ENCODE measurements at regions not wholly inside any gene's neighbourhood (a gene's known extent, or its start where the extent isn't known, plus 50 kb on each side); places are given as distances from the start of the nearest gene placed in this dataset.

DNA sequence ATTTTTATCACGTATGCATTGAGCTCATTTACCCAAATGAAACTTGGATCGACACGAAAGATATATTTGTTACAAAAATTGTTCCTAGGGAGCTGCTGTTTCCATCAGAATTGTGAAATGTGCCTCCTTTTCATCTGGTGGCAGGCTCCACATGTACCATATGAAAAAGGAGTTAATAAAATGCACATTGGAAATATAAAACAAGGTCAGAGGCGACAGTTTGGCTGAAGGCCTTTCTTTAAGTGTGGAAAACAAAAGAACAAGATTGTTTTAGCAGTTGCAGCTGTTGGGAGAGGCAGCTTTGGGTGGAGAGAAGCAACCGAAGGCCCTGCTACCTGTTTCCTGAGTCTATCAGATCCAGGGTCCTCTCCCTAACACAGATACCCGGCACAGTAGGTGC, 334.5 kb upstream of the NT5E start:
- no peak overlapping the region for H3K9ac ChIP-seq (ENCODE audit: low read length)
- no peak for DNase-seq
- no peaks in the 10 kb centered on the region for H3K4me1 ChIP-seq (ENCODE audit: control insufficient read depth, insufficient read depth, low read depth, low read length)
- H4K91ac ChIP-seq (ENCODE audit: low read length) = no peak overlapping the region
- H3K79me1 ChIP-seq (replicated peaks; ENCODE audit: low read length, poor library complexity, severe bottlenecking) = no peaks in the 10 kb centered on the region
- H2BK120ac ChIP-seq (ENCODE audit: low read depth, low read length) = no peak overlapping the region
- no peak overlapping the region for H2BK12ac ChIP-seq (ENCODE audit: low read length in 2 of 2)
- H2AFZ ChIP-seq (ENCODE audit: low read depth, low read length) = no peak overlapping the region
- no peaks in the 10 kb centered on the region for H3K36me3 ChIP-seq (ENCODE audit: control insufficient read depth in 1 of 2, insufficient read depth in 2 of 2, low read depth in 1 of 2, low read length in 2 of 2)
- no peak overlapping the region for H3K4me2 ChIP-seq (ENCODE audit: low read length, poor library complexity, severe bottlenecking)
- no peak overlapping the region for H3K4me3 ChIP-seq (ENCODE audit: insufficient read depth in 1 of 2, low read depth in 1 of 2, low read length in 2 of 2)
- no peak overlapping the region for H2BK5ac ChIP-seq (ENCODE audit: low read depth, low read length, poor library complexity, severe bottlenecking)
- H3K14ac ChIP-seq (ENCODE audit: low read length in 2 of 2) = no peak overlapping the region
- WGBS = 87% methylated on average over 5 of the region's 6 CpGs
- no peak overlapping the region for H2BK15ac ChIP-seq (ENCODE audit: low read depth, poor library complexity, severe bottlenecking)
- no peak overlapping the region for H2AK5ac ChIP-seq (ENCODE audit: low read length, severe bottlenecking)
- H3K4ac ChIP-seq (ENCODE audit: low read depth in 1 of 2, low read length in 2 of 2) = no peak overlapping the region
- no peak overlapping the region for H3K27ac ChIP-seq (ENCODE audit: low read length, poor library complexity, severe bottlenecking)
- H3K9me3 ChIP-seq (ENCODE audit: control insufficient read depth, low read length) = no peaks in the 10 kb centered on the region
- no peaks in the 10 kb centered on the region for H3K27me3 ChIP-seq (ENCODE audit: control insufficient read depth in 1 of 2, insufficient read depth in 1 of 2, low read length in 2 of 2)
- no peak overlapping the region for H3K18ac ChIP-seq (ENCODE audit: low read depth in 1 of 2, low read length in 2 of 2)
- H3K23ac ChIP-seq (ENCODE audit: low read length in 2 of 2) = no peak overlapping the region
- H4K8ac ChIP-seq (ENCODE audit: low read length) = no peak overlapping the region

DNA sequence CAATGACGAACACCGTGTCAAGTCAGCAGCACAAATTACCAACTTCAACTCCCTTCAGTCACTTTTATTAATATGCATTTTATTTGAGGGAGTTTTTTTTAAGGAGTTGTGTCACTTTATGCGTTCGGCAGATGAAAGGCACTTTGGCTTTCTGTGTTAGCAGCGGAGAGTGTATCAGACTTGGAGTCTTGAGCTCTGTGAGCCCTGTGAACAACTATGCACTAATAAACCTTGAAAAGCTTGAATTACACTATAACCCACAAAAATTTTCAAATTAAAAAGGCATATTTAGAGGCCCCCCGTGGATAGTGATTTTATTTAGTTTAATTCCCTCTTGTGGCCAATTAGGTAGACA, 335.3 kb upstream of the NT5E start:
- H4K91ac ChIP-seq (ENCODE audit: low read length) = no peak overlapping the region
- peak overlapping the region in 1 of 2 experiments; percentile 77 for H3K4me3 ChIP-seq (ENCODE audit: insufficient read depth in 1 of 2, low read depth in 1 of 2, low read length in 2 of 2)
- no peaks in the 10 kb centered on the region for H3K9me3 ChIP-seq (ENCODE audit: control insufficient read depth, low read length)
- H3K18ac ChIP-seq (ENCODE audit: low read depth in 1 of 2, low read length in 2 of 2) = no peak overlapping the region
- H3K36me3 ChIP-seq (ENCODE audit: control insufficient read depth in 1 of 2, insufficient read depth in 2 of 2, low read depth in 1 of 2, low read length in 2 of 2) = no peaks in the 10 kb centered on the region
- no peak overlapping the region for H3K27ac ChIP-seq (ENCODE audit: low read length, poor library complexity, severe bottlenecking)
- no peak overlapping the region for H4K8ac ChIP-seq (ENCODE audit: low read length)
- H3K9ac ChIP-seq (ENCODE audit: low read length) = peak overlapping the region; percentile 72
- H2BK120ac ChIP-seq (ENCODE audit: low read depth, low read length) = no peak overlapping the region
- WGBS = 100% methylated on average over 3 of the region's 6 CpGs
- no peaks in the 10 kb centered on the region for H3K79me1 ChIP-seq (replicated peaks; ENCODE audit: low read length, poor library complexity, severe bottlenecking)
- H2AFZ ChIP-seq (ENCODE audit: low read depth, low read length) = no peak overlapping the region
- no peak overlapping the region for H3K23ac ChIP-seq (ENCODE audit: low read length in 2 of 2)
- DNase-seq = no peak
- no peak overlapping the region for H3K4ac ChIP-seq (ENCODE audit: low read depth in 1 of 2, low read length in 2 of 2)
- no peak overlapping the region for H2BK5ac ChIP-seq (ENCODE audit: low read depth, low read length, poor library complexity, severe bottlenecking)
- H3K27me3 ChIP-seq (ENCODE audit: control insufficient read depth in 1 of 2, insufficient read depth in 1 of 2, low read length in 2 of 2) = no peaks in the 10 kb centered on the region
- no peaks in the 10 kb centered on the region for H3K4me1 ChIP-seq (ENCODE audit: control insufficient read depth, insufficient read depth, low read depth, low read length)
- no peak overlapping the region for H2AK5ac ChIP-seq (ENCODE audit: low read length, severe bottlenecking)
- no peak overlapping the region for H2BK12ac ChIP-seq (ENCODE audit: low read length in 2 of 2)
- H3K4me2 ChIP-seq (ENCODE audit: low read length, poor library complexity, severe bottlenecking) = no peak overlapping the region
- no peak overlapping the region for H3K14ac ChIP-seq (ENCODE audit: low read length in 2 of 2)
- H2BK15ac ChIP-seq (ENCODE audit: low read depth, poor library complexity, severe bottlenecking) = no peak overlapping the region

DNA sequence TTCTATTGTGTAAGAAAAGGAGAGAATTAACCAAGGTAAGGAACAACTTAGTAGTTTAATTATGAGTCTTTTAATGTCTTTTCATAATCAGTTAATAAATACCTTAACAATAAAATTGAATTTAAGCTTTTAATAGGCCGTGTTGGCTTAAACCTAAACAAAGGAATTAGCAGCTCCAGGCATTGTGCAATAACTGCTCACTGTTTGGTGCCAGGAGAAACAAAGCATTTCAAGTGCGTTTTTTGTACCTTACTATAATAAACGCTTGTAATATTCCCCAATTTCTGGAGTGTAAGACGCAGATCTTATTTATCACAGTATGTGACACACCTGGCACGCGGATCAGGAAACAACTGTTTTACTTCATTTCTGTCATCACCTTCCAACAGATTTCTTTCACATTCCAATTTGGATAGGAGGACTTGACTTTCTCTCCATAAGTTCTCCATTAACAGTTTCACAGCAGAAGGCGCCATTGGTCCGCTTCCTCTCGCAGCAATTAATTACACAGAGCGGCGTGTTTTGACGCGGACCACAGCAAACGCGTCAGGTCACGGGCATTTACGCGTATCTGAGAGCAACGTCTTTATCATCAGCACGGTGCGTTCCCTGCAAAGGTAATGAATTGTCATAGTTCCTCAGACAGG, 335.8 kb upstream of the NT5E start:
- no peak for DNase-seq
- Histone ChIP-seq H3K4me2 (ENCODE audit: low read length, poor library complexity, severe bottlenecking) (no peak overlapping the region), H3K23ac (ENCODE audit: low read length in 2 of 2) (no peak overlapping the region), H3K27me3 (ENCODE audit: control insufficient read depth in 1 of 2, insufficient read depth in 1 of 2, low read length in 2 of 2) (no peaks in the 10 kb centered on the region), H4K8ac (ENCODE audit: low read length) (no peak overlapping the region), H3K27ac (ENCODE audit: low read length, poor library complexity, severe bottlenecking) (no peak overlapping the region), H3K79me1 (replicated peaks; ENCODE audit: low read length, poor library complexity, severe bottlenecking) (no peaks in the 10 kb centered on the region), H2BK120ac (ENCODE audit: low read depth, low read length) (no peak overlapping the region), H2AFZ (ENCODE audit: low read depth, low read length) (no peak overlapping the region), H4K91ac (ENCODE audit: low read length) (no peak overlapping the region), H2AK5ac (ENCODE audit: low read length, severe bottlenecking) (no peak overlapping the region), H3K9ac (ENCODE audit: low read length) (peak overlapping the region; percentile 72), H3K4ac (ENCODE audit: low read depth in 1 of 2, low read length in 2 of 2) (no peak overlapping the region), H3K9me3 (ENCODE audit: control insufficient read depth, low read length) (no peaks in the 10 kb centered on the region), H3K4me1 (ENCODE audit: control insufficient read depth, insufficient read depth, low read depth, low read length) (no peaks in the 10 kb centered on the region), H3K14ac (ENCODE audit: low read length in 2 of 2) (no peak overlapping the region), H3K4me3 (ENCODE audit: insufficient read depth in 1 of 2, low read depth in 1 of 2, low read length in 2 of 2) (peak overlapping the region in 1 of 2 experiments; percentile 77), H2BK5ac (ENCODE audit: low read depth, low read length, poor library complexity, severe bottlenecking) (no peak overlapping the region), H2BK12ac (ENCODE audit: low read length in 2 of 2) (no peak overlapping the region), H3K18ac (ENCODE audit: low read depth in 1 of 2, low read length in 2 of 2) (no peak overlapping the region), H2BK15ac (ENCODE audit: low read depth, poor library complexity, severe bottlenecking) (no peak overlapping the region), H3K36me3 (ENCODE audit: control insufficient read depth in 1 of 2, insufficient read depth in 2 of 2, low read depth in 1 of 2, low read length in 2 of 2) (no peaks in the 10 kb centered on the region)
- WGBS = 94% methylated on average over 20 of the region's 21 CpGs

DNA sequence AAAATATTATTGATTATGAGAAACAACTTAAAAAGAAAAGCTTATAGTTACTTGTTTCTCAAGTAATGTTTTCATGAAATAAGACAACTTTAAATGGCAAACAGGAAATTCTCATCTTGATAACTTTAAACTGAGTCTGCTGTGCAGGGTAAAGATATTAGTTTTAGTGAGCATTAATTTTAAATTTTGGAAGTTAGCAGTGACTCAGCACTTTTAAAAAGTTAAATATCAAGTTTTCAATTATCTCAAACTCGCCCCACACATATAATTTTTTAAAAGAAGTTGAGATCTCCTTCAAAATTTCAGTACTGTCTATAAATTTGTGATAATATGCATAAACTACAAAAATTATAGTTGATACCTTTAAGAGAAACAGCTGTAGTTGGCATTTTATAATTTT, 337.3 kb upstream of the NT5E start:
- Histone ChIP-seq H4K91ac (ENCODE audit: low read length) (no peak overlapping the region), H3K9ac (ENCODE audit: low read length) (peak overlapping the region; percentile 26), H3K36me3 (ENCODE audit: control insufficient read depth in 1 of 2, insufficient read depth in 2 of 2, low read depth in 1 of 2, low read length in 2 of 2) (no peaks in the 10 kb centered on the region), H3K18ac (ENCODE audit: low read depth in 1 of 2, low read length in 2 of 2) (no peak overlapping the region), H3K14ac (ENCODE audit: low read length in 2 of 2) (no peak overlapping the region), H2AK5ac (ENCODE audit: low read length, severe bottlenecking) (no peak overlapping the region), H3K9me3 (ENCODE audit: control insufficient read depth, low read length) (no peaks in the 10 kb centered on the region), H2BK15ac (ENCODE audit: low read depth, poor library complexity, severe bottlenecking) (no peak overlapping the region), H3K4me3 (ENCODE audit: insufficient read depth in 1 of 2, low read depth in 1 of 2, low read length in 2 of 2) (no peak overlapping the region), H4K8ac (ENCODE audit: low read length) (no peak overlapping the region), H2BK120ac (ENCODE audit: low read depth, low read length) (no peak overlapping the region), H3K23ac (ENCODE audit: low read length in 2 of 2) (no peak overlapping the region), H2BK5ac (ENCODE audit: low read depth, low read length, poor library complexity, severe bottlenecking) (no peak overlapping the region), H3K79me1 (replicated peaks; ENCODE audit: low read length, poor library complexity, severe bottlenecking) (no peaks in the 10 kb centered on the region), H3K4me2 (ENCODE audit: low read length, poor library complexity, severe bottlenecking) (no peak overlapping the region), H3K27me3 (ENCODE audit: control insufficient read depth in 1 of 2, insufficient read depth in 1 of 2, low read length in 2 of 2) (no peaks in the 10 kb centered on the region), H3K27ac (ENCODE audit: low read length, poor library complexity, severe bottlenecking) (no peak overlapping the region), H3K4me1 (ENCODE audit: control insufficient read depth, insufficient read depth, low read depth, low read length) (no peaks in the 10 kb centered on the region), H2AFZ (ENCODE audit: low read depth, low read length) (no peak overlapping the region), H2BK12ac (ENCODE audit: low read length in 2 of 2) (no peak overlapping the region), H3K4ac (ENCODE audit: low read depth in 1 of 2, low read length in 2 of 2) (no peak overlapping the region)
- no peak for DNase-seq
- no CpG with 5 or more reads among the region's 1 CpG for WGBS

Data from mesenchymal stem cell (in vitro differentiated cells and primary cell).